ENCODE measurements at regions not wholly inside any gene's neighbourhood (a gene's known extent, or its start where the extent isn't known, plus 50 kb on each side); places are given as distances from the start of the nearest gene placed in this dataset.

- no peak for DNase-seq (ENCODE audit: low read depth in 2 of 2)
Observed at GRCh38 chr3:63228087-63228486, 50.0 kb upstream of the SYNPR start.

Measured in fibroblast of skin of left quadriceps (primary cell).